Sigmoid colon (tissue), 6 donors: ENCODE measurements at regions not wholly inside any gene's neighbourhood (a gene's known extent, or its start where the extent isn't known, plus 50 kb on each side); places are given as distances from the start of the nearest gene placed in this dataset.

Experiments used
- DNase-seq: peaks from one replicate; pipeline ENCODE4 v3.0.0-alpha.2; 2019
- H3K27ac ChIP-seq, 4 donors: fragments of 200-600 bp; sonication (generic); one replicate each; pipeline ENCODE4 v1.5.1; 2016 to 2019; ENCODE audit warnings: mild to moderate bottlenecking in 1 of 4
- H3K27me3 ChIP-seq, 3 donors: fragments of 200-600 bp; sonication (generic); one replicate each; pipeline ENCODE4 v1.5.1; 2019; ENCODE audit warnings: mild to moderate bottlenecking in 1 of 3
- H3K36me3 ChIP-seq, 4 donors: fragments of 200-600 bp; sonication (generic); one replicate each; pipeline ENCODE4 v1.5.1; 2016 to 2019
- H3K4me1 ChIP-seq, 4 donors: fragments of 200-600 bp; sonication (generic); one replicate each; pipeline ENCODE4 v1.5.1; 2017 to 2019
- H3K4me3 ChIP-seq, 4 donors: fragments of 200-600 bp; sonication (generic); one replicate each; pipeline ENCODE4 v1.5.1; 2017 to 2019; ENCODE audit warnings: mild to moderate bottlenecking in 2 of 4, moderate library complexity in 1 of 4
- H3K9me3 ChIP-seq, 4 donors: fragments of 200-600 bp in 3 of 4; sonication (generic) in 3 of 4; one replicate each; pipeline versions ENCODE4 v1.5.1 to v1.6.1; 2013 to 2019
- CTCF ChIP-seq, 4 experiments: fragments of 450-650 bp in 3 of 4; fragments of 200-600 bp in 1 of 4; IDR thresholded peaks; one replicate each; pipeline ENCODE4 v1.5.1; 2016 to 2019; ENCODE audit warnings: antibody characterized with exemption in 4 of 4, mild to moderate bottlenecking in 3 of 4, moderate library complexity in 2 of 4
- EP300 ChIP-seq, 4 donors: sonication (generic); formaldehyde crosslinking; IDR thresholded peaks; one replicate each; pipeline ENCODE4 v1.6.1; 2017; ENCODE audit warnings: antibody characterized with exemption in 4 of 4
- POLR2A ChIP-seq, 2 donors: fragments of 450-650 bp; IDR thresholded peaks; one replicate each; pipeline ENCODE4 v1.6.1; 2016; ENCODE audit warnings: antibody characterized with exemption in 2 of 2, mild to moderate bottlenecking in 2 of 2, moderate library complexity in 2 of 2
- POLR2AphosphoS5 ChIP-seq, 4 donors: sonication (generic); formaldehyde crosslinking; IDR thresholded peaks; one replicate each; pipeline ENCODE4 v1.6.1; 2017; ENCODE audit warnings: antibody characterized with exemption in 4 of 4
- WGBS, 2 donors: extraction: QIAGEN DNeasy Blood & Tissue Kit; methylation state at CpG; one replicate each; pipeline ENCODE4 v1.1.7; 2013; 5-methylcytosine and 5-hydroxymethylcytosine counted together
- intact Hi-C: fragments of 100-400 bp; cut with DNase I; formaldehyde crosslinking; loops from one replicate; pipeline ENCODE4 v1.15.1; 2023
- donor health status: healthy with polysubstance abuse.
- donor health status: healthy.

DNA sequence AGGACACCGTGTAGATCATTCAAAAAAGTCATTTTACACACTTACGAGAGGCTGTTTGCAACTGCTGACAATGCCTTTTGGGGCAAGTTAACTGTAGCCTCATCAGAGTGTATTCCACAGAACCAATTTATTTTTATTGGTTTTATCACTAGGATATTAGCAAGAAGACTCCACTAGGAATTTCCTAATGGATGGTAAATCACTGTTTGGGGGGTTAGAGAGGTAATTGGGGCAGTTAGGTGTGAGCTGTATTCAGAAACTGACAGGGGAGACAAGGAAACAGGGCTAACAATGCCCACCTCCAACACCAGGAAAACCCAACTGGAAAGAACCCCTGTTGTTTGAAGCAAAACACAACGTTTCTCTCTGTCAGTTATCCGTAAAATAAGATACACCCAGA, 383.0 kb upstream of the SHH start:
- H3K4me3 ChIP-seq: no peak overlapping the region
- H3K4me1 ChIP-seq: no peaks in the 10 kb centered on the region
- DNase-seq: no peak
- no peak overlapping the region for H3K27ac ChIP-seq
- no peaks in the 10 kb centered on the region for H3K27me3 ChIP-seq
- intact Hi-C loops: no loop called here
- 57 to 64% methylated on average over 4 of the region's 4 CpGs for WGBS, 2 donors
- H3K36me3 ChIP-seq: no peaks in the 10 kb centered on the region
- TF ChIP-seq CTCF (IDR thresholded peaks at IDR 0.05): no peak
- TF ChIP-seq POLR2A (IDR thresholded peaks at IDR 0.05): no peak
- TF ChIP-seq POLR2AphosphoS5 (IDR thresholded peaks at IDR 0.05): no peak
- no peak for TF ChIP-seq EP300 (IDR thresholded peaks at IDR 0.05)
- no peaks in the 10 kb centered on the region for H3K9me3 ChIP-seq

DNA sequence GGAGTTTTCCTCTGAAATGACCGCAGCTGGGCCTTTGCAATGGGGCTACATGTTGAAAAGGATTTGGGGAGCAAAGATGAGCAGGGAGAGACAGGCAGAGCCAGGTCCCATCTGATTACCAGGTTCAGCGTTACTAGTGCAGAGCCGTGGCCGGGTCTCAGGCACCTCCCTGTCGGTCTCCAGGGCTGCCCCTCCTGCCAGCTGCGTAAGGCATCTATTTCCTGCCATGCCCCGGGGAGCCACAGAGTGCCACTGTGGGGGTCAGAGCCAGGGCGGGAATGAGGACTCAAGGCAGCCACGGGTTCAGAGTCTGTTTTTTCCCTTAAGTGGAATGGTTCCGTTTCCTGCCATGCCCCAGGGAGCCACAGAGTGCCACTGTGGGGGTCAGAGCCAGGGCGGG, 382.6 kb upstream of the SHH start:
- H3K4me3 ChIP-seq: no peak overlapping the region
- DNase-seq: no peak
- intact Hi-C loops: no loop called here
- TF ChIP-seq POLR2AphosphoS5 (IDR thresholded peaks at IDR 0.05) (no peak), POLR2A (IDR thresholded peaks at IDR 0.05) (no peak), CTCF (IDR thresholded peaks at IDR 0.05) (no peak), EP300 (IDR thresholded peaks at IDR 0.05) (no peak)
- no peak overlapping the region for H3K27ac ChIP-seq
- H3K4me1 ChIP-seq: no peaks in the 10 kb centered on the region
- no peaks in the 10 kb centered on the region for H3K36me3 ChIP-seq
- H3K27me3 ChIP-seq: no peaks in the 10 kb centered on the region
- WGBS, 2 donors: 66 to 75% methylated on average over 11 of the region's 11 CpGs
- no peaks in the 10 kb centered on the region for H3K9me3 ChIP-seq

DNA sequence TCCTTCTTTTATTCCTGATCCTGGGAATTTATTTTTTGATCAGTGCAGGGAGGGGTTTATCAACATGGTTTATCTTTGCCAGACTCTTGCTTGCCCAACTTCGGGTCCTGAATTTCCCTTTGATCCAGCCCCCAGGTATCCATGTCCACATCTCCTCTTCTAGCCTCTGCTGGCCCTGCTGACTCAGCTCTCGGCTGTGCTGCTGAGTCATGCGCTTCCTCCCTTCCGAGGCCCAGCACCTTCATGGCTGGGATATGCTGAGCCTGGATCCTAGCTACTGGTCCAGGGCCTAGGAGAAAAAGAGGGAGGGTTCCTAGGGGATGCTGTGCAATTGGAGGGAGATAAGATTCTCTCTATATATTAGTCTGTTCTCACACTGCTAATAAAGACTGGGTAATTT, 380.7 kb upstream of the SHH start:
- Histone ChIP-seq H3K4me3 (no peak overlapping the region), H3K9me3 (no peaks in the 10 kb centered on the region), H3K27ac (no peak overlapping the region), H3K4me1 (no peaks in the 10 kb centered on the region), H3K27me3 (no peaks in the 10 kb centered on the region), H3K36me3 (no peaks in the 10 kb centered on the region)
- TF ChIP-seq EP300 (IDR thresholded peaks at IDR 0.05): no peak
- TF ChIP-seq POLR2A (IDR thresholded peaks at IDR 0.05): no peak
- TF ChIP-seq POLR2AphosphoS5 (IDR thresholded peaks at IDR 0.05): no peak
- TF ChIP-seq CTCF (IDR thresholded peaks at IDR 0.05): no peak
- intact Hi-C loops: no loop called here
- DNase-seq: no peak
- 77 to 81% methylated on average over 4 of the region's 4 CpGs for WGBS, 2 donors

GRCh38 chr7:156191090-156191489, 378.8 kb upstream of the SHH start:
- Histone ChIP-seq H3K27me3 (no peaks in the 10 kb centered on the region), H3K27ac (no peak overlapping the region), H3K9me3 (peaks cover 0 to 7% (median 2%) of the 10 kb centered on the region in 4 donors), H3K36me3 (no peaks in the 10 kb centered on the region), H3K4me1 (no peaks in the 10 kb centered on the region), H3K4me3 (no peak overlapping the region)
- WGBS, 2 donors: 94 to 95% methylated on average over 4 of the region's 4 CpGs
- TF ChIP-seq CTCF (IDR thresholded peaks at IDR 0.05) (no peak), POLR2A (IDR thresholded peaks at IDR 0.05) (no peak), POLR2AphosphoS5 (IDR thresholded peaks at IDR 0.05) (no peak), EP300 (IDR thresholded peaks at IDR 0.05) (no peak)
- intact Hi-C loops: no loop called here
- DNase-seq: no peak

DNA sequence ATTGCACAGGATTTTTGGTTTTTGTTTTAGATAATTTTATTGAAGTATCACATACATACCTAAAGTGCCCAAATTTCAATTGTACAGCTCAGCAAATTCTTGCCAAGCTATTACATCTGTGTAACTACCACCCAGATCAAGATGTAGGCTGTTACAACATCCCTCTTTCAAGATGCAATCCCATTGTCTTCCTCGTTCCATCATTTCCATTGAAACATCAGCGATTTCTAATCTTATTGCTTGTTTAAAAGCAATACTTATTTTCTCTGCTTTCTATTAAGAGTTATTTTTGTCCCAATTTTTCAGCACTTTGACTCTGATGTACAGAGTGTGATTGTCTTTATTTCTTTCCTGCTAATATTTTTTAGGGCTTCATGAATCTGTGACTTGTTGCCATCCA, 372.8 kb upstream of the SHH start:
- no peak for DNase-seq
- H3K27ac ChIP-seq: no peak overlapping the region
- peaks cover 0 to 12% (median 2%) of the 10 kb centered on the region in 4 donors for H3K9me3 ChIP-seq
- no peaks in the 10 kb centered on the region for H3K36me3 ChIP-seq
- H3K4me1 ChIP-seq: no peaks in the 10 kb centered on the region
- no peak overlapping the region for H3K4me3 ChIP-seq
- H3K27me3 ChIP-seq: peaks cover 0 to 2% (median 0%) of the 10 kb centered on the region in 3 donors
- no peak for TF ChIP-seq POLR2AphosphoS5 (IDR thresholded peaks at IDR 0.05)
- no peak for TF ChIP-seq CTCF (IDR thresholded peaks at IDR 0.05)
- TF ChIP-seq POLR2A (IDR thresholded peaks at IDR 0.05): no peak
- no peak for TF ChIP-seq EP300 (IDR thresholded peaks at IDR 0.05)
- intact Hi-C loops: no loop called here
- WGBS, 2 donors: 94% methylated on average over 2 of the region's 2 CpGs
